GM19452 (cell line): ENCODE measurements at regions not wholly inside any gene's neighbourhood (a gene's known extent, or its start where the extent isn't known, plus 50 kb on each side); places are given as distances from the start of the nearest gene placed in this dataset.

ENCODE experiments used
- ATAC-seq: cut with Tn5 transposase; IDR thresholded peaks from one replicate; pipeline ENCODE4 v1.9.1; 2021; ENCODE audit not compliant: unreplicated experiment

- no peak for ATAC-seq
Measured at GRCh38 chr2:236794176-236794957, 224.7 kb downstream of the ACKR3 start.

DNA sequence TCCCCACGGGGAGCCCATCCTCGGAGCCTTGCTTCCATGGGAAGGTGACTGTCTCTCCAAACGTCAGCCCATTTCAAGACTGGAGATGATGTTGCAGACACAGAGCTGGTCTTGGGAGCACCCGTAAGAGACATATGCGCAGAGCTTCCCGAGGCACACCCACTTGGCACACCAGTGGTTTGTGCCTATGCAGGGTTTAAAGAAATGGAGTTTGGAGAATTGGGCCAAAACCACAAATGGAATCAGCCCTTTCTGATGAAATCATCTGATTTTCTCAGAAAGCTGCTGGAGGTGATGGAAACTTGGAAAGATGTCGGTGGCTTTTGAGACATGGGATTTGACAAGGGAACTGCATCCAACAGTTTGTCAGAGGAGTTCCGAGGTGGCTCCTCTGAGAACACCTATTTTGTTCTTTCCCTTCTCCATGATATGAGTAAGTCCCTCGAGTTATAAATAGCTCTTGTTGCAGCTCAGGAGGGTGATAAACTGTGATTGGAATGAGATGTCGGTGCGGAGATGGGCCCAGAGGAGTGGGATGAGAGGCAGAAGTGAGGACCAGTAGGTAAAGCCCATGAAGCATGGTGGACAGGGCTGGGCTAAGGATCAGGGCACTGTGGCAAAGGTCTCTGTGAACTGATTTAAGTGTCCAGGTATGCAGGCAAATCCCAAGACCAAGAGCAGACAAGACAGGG lies 225.7 kb downstream of the ACKR3 start:
- ATAC-seq = no peak

DNA sequence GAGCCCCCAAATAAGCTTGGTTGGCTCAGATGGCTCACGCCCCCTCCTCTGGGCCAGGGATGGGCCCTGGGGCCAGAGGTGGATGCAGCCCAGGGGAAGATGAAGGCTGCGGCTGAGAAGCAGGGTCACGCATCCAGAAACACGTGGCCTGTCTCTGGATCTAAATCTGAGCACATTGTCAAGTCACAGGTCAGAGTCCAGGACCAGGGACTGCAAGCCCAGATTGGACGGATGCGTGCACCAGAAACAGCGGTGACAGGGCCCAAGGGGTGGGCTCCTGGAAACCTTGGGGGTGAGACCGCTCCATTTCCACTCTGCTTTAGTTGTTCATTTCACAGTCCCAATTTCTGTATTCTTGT lies 226.2 kb downstream of the ACKR3 start:
- ATAC-seq = no peak

GRCh38 chr2:236796236-236796635 lies 226.6 kb downstream of the ACKR3 start:
- ATAC-seq = no peak

DNA sequence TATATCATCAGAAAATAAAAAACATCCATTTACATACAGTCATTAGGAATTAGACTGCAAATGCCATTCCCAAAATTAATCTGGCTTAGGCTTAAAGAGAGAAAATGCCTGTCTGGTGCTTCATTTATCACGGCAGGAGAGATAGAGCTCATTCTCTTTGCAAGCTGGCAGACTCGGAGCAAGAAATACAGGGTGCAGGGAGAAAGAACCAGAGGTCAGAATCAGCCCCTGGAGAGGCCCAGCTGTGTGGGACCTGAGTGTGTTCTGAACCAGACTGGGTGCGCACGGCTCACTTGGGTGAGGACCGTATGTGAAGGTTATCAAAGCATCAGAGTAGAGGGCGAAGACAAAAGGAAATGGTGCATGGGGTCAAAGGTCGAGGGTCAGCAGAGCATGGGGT lies 227.8 kb downstream of the ACKR3 start:
- no peak for ATAC-seq

DNA sequence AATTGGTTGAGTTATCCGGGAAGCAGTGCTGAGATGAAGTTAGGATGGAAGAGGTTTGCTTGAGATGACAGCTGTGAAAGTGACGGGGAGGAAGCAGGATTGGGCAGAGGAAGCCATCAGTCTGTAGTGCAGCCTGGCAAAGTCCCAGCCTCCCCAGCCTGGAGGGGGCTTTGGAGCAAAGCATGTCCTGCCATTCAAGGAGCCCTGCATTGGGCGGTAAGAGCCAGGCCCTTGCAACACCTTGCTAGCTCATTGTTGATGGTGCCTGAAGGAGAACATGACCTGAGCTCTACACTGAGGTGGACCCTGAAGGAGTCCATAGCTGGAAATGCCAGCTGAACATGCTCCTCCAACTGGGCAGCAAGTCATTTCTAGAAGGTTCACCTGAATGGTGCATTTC lies 228.9 kb downstream of the ACKR3 start:
- no peak for ATAC-seq

DNA sequence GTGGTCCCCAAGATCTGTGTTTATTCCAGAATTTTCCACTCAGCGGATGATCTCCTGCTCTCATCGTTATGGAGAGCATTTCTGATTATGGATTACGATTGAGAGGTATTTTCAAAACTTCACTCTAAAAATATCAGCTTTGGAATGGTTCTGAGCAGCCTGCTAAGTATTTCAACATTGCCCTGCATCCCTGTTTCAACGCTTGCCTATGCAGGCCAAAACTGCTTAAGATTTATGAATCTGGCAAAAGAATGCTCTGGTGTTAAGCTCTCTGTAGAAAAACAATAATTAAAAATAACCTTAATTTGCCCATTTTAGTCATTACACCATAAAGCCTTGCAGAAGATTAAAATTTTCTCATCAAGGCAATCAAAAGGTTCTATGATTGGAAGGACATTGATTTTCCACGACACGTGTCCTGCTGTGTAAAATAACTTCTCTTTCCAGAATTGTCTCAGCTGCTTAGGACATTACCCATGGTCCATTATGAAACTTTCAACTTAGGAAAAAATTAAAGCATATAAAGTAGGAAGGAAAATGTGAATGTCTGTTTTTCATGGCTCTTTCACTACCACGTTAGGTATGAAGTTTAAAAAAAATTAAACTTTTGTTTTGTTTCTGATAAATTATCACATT lies 229.9 kb downstream of the ACKR3 start:
- ATAC-seq = no peak

- ATAC-seq = no peak
Measured at GRCh38 chr2:236802862-236803261, 233.2 kb downstream of the ACKR3 start.

- no peak for ATAC-seq
Measured at GRCh38 chr2:236803621-236804020, 234.0 kb downstream of the ACKR3 start.

GRCh38 chr2:236805800-236806531 lies 236.3 kb downstream of the ACKR3 start:
- no peak for ATAC-seq

DNA sequence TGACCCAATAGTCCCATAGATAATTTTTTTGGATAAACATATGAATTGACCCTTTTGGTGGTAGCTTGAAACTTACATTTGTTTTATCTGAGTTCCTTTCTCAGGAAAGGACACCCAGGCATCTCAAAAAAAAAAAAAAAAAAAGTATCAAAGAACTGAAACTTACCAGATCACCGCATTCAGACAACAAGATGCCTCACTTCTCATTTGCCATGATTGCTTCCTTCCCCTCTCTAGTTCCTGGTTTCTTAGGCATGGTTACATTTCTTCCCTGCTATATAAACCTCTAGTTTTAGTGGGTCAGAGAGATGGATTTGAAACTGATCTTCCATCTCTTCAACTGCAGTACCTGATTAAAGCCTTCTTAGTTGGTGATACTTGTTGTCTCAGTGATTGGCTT lies 240.1 kb downstream of the ACKR3 start:
- ATAC-seq = no peak

DNA sequence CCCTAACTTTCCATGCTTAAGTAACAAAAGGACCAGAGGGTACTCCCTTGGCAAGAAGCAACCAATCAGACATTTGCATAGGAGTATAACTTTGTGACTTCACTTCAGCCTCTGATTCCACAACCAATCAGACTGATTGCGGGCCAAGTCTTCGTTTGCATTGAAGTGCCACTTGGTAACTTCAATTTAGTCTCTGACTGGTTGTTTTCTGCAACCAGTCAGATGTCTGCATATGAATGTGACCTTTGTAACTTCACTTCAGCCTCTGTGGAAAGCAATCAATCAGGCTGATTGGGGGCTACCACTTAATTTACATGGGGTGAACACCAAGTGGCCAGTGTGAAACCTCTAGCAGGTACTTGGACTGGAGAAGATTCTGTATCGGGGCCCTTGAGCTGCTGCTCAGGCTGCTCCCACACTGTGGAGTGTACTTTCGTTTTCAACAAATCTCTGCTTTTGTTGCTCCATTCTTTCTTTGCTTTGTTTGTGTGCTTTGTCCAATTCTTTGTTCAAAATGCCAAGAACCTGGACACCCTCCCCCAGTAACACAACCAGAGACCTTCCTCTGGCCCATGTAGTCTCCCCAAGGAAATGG lies 241.5 kb downstream of the ACKR3 start:
- no peak for ATAC-seq

DNA sequence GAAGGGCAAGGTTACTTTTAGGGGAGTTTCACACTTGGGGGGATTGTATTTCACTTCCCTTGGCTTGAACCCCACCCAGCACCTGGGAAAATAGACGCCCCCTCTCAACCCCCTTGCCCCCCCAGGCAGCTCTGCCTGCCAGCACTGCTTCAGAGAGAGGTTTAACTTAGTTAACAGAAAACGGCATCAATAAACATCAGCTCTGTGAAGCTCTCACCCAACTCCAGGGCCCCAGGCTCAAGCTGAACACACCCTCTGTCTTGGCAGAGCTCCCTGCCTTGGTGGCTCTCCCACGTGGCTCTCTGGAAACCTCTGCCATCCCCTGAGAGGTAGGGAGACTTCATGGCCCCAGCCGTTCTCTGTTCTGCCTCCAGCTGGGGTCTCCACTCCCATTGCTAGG lies 244.1 kb downstream of the ACKR3 start:
- ATAC-seq = no peak

DNA sequence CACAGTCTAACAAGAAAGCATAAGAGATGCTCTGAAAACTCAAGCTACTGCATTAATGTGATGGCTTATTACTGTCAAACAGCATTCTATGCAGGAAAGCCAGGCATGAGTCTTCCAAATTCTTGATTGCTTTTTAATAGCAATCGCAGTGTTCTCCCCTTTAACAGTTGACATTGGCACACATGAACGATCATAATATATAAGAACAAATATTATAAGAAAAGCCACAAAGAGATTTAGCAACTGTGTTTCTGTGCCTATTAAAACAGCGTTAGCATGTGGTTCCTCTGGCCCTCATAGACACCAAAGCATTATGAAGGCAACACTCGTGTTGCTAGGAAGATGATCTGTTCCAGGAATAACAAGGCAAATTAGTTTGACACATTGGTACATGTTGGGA lies 245.0 kb downstream of the ACKR3 start:
- ATAC-seq = no peak

DNA sequence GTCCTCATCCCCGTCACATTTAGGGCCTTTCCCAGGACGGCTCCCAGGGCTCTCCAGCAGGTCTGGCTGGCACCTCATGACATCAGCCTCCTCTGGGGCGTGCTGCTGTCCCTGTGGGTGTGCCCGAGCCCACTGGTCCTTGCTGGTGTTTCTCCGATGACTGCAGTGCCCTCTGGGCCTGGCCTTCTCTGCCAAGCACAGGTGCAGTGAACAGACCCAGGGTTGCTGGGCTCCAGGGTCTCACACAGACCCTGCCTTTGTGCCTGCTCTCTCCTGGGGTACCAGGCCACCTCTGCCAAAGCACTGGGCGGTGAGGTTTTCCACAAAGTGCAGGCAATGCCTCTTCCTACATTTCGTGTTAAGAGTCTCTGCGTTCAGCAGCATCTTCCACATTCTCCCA lies 246.1 kb downstream of the ACKR3 start:
- ATAC-seq = no peak

DNA sequence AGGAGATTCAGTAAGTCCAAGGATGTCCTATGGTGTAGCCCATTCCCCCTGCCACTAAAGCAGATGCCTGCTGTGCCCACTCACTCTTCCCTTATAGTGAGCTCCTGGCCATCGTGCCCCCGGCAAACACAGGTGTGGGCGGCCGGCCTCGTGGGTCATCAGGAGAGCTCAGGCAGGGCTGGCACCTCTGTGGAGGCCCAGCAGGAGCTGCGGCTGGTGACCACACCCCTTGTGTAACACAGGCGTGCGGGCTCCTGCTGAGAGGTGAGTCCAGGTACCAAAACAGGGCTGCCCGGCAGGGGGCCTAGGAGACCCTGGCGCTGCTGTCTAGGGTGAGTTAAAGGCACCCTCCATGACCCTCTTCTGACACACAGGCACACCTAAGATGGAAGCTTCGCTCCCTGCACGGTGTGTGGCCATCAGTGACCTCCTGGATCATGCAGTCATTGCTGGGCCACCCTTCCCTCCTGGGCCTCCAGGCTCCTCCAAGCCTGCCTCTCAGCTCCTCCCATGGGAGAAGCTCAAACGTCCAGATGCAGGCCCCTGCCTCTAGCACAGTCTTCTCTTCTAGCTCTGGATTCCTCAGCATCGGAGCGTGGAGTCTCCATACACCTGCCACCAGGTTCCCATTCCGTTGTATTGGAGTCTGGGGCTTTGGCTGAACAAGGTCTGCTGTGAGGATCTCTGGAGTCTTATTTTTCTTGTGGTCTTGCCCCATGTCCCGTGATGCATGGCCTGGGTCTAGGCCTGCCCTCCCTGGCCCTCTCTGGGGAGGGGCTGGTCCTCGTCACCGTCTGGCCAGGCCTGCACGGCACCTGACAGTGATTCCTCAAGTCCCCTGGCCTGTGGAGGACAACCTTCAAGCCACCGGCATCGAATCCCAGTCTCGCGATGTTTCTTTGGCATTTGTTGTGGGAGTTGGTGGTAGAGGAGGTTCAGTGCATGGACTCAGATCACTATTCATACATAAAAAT lies 246.9 kb downstream of the ACKR3 start:
- no peak for ATAC-seq

- ATAC-seq = no peak
Measured at GRCh38 chr2:236818281-236819045, 248.8 kb downstream of the ACKR3 start.

- no peak for ATAC-seq
Measured at GRCh38 chr2:236819275-236820002, 249.8 kb downstream of the ACKR3 start.
